GM19395 (cell line): ENCODE measurements at regions not wholly inside any gene's neighbourhood (a gene's known extent, or its start where the extent isn't known, plus 50 kb on each side); places are given as distances from the start of the nearest gene placed in this dataset.

Experiments used
- ATAC-seq: cut with Tn5 transposase; IDR thresholded peaks from one replicate; pipeline ENCODE4 v1.9.1; 2021; ENCODE audit warnings: mild to moderate bottlenecking, moderate library complexity; ENCODE audit not compliant: unreplicated experiment

DNA sequence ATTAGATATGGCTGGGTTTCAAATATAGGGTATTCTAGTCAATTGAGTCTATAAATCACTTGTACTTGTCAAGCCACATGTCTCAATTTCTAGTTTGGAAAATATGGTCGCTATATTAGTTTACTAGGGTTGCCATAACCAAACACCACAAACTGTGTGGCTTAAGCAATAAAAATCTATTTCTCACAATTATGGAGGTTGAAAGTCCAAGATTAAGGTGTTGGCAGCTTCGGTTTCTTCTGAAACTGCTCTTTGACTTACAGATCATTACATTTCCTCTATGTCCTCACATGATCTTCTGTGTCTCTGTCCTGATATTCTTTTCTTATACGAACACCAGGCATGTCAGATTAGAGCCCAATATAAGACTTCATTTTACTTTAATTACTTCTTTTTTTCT, 55.8 kb upstream of the BASP1 start:
- ATAC-seq = no peak

DNA sequence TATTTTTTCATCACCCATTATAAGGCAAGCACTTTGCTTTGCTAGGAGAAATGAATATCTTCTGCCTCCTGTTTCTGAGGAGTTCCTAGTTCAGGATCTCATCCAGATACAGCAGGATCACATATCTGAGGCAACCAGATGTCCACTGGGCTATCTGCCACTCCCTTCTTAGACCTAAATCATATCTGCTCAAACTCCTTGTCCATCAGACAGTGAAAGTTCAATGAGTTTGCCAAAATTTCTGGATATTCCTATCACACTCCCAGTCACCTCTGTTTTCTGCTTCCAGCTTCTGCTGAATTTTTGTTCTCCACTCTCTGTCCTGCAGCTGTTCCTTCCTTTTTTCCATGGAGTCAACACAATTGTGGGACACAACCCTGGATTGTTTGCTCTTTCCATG, 54.2 kb upstream of the BASP1 start:
- no peak for ATAC-seq

DNA sequence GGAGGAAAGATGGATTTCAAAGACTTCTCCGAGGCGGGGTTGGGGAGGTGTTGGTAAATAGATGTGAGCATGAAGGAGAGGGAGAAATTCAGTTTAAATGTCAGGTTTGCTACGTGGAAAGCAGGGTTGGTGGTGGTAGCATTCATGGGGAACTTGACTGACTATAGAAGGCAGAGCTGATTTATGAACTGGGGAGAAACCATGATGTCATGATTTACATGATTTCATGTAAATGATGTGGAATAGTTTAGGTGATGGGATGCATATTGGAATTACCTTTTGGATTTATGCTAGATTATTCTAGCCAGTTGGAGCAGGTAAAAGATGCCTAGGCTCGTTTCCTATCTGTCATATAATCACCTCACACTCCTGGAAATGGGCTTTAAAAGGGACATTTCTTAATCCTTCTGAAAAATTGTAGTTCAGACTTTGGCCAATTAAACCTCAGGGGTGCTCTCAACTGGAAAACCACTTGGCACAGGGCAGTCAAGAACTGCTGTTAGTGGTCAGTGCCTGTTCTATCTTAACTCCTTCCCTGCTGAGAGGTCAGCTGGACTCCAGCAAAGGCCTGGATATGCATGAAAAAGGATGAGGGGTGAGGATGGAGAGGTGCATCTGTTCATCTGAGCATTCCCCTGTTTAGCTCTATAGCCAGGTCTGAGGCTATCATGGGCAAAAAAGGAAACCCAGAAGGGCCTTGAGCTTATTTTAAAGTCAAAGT, 50.1 kb upstream of the BASP1 start:
- ATAC-seq = no peak
